IMR-90 (cell line): ENCODE measurements at regions not wholly inside any gene's neighbourhood (a gene's known extent, or its start where the extent isn't known, plus 50 kb on each side); places are given as distances from the start of the nearest gene placed in this dataset.

Source experiments
- ATAC-seq: fragments of 200-7000 bp; cut with Tn5 transposase; 2 replicates; pipeline ENCODE4 v1.9.1; 2020; ENCODE audit warnings: low read depth, mild to moderate bottlenecking, moderate library complexity
- BruUV-seq: library from RNA; stranded (reverse); fragments of 400-500 nt; replicated peaks from 2 replicates; lab custom pipeline; 2021; lab: Mats Ljungman, UMichigan
- CTCF ChIA-PET: fragments of 300-600 bp; formaldehyde crosslinking; extraction: SDS; loops from one replicate; lab custom pipeline; 2021; ENCODE audit warnings: antibody characterized with exemption; lab: Yijun Ruan, JAX
- POLR2A ChIA-PET: fragments of 300-600 bp; sonication (Branson Sonifier 250); formaldehyde crosslinking; loops from one replicate; lab custom pipeline; 2022; ENCODE audit warnings: antibody characterized with exemption; ENCODE audit not compliant: unreplicated experiment; lab: Charles Lee
- DNase-seq: peaks from one replicate; pipeline ENCODE4 v3.0.0; 2013
- H2AFZ ChIP-seq: replicated peaks from 2 replicates; pipeline ENCODE3; 2013; ENCODE audit warnings: low read length, mild to moderate bottlenecking; ENCODE audit not compliant: poor library complexity
- H2AK5ac ChIP-seq: 2 replicates; pipeline ENCODE4 v1.6.1; 2013; ENCODE audit warnings: low read depth, low read length, inconsistent platforms
- H2AK9ac ChIP-seq: replicated peaks from 2 replicates; pipeline ENCODE3; 2013; ENCODE audit warnings: mild to moderate bottlenecking, low read depth, low read length, moderate library complexity; ENCODE audit not compliant: poor library complexity
- H2BK120ac ChIP-seq: 2 replicates; pipeline ENCODE4 v1.6.1; 2013; ENCODE audit warnings: low read depth, low read length, inconsistent platforms
- H2BK15ac ChIP-seq: 3 replicates; pipeline ENCODE4 v1.6.1; 2013; ENCODE audit warnings: low read depth, low read length, inconsistent platforms
- H2BK20ac ChIP-seq: 2 replicates; pipeline ENCODE4 v1.6.1; 2013; ENCODE audit warnings: low read depth, mild to moderate bottlenecking, inconsistent platforms, low read length, moderate library complexity
- H2BK5ac ChIP-seq: 2 replicates; pipeline ENCODE4 v1.6.1; 2013; ENCODE audit warnings: mild to moderate bottlenecking, low read depth, low read length, inconsistent platforms; ENCODE audit not compliant: poor library complexity, severe bottlenecking
- H3K14ac ChIP-seq: replicated peaks from 2 replicates; pipeline ENCODE4 v1.6.1; 2013; ENCODE audit warnings: low read depth, low read length, inconsistent platforms
- H3K18ac ChIP-seq: 2 replicates; pipeline ENCODE4 v1.6.1; 2013; ENCODE audit warnings: low read depth, low read length, control low read depth
- H3K23ac ChIP-seq: 2 replicates; pipeline ENCODE4 v1.6.1; 2013; ENCODE audit warnings: low read depth, low read length, inconsistent platforms
- H3K27ac ChIP-seq: 2 replicates; pipeline ENCODE4 v1.5.1; 2013; ENCODE audit warnings: mild to moderate bottlenecking, control low read depth, low read length; ENCODE audit not compliant: insufficient read depth
- H3K27me3 ChIP-seq: 2 replicates; pipeline ENCODE4 v1.6.1; 2013; ENCODE audit warnings: low read length; ENCODE audit not compliant: control insufficient read depth, insufficient read depth
- H3K36me3 ChIP-seq: 2 replicates; pipeline ENCODE4 v1.6.1; 2013; ENCODE audit warnings: low read length, mixed read lengths; ENCODE audit not compliant: control insufficient read depth, insufficient read depth
- H3K4ac ChIP-seq: 2 replicates; pipeline ENCODE4 v1.6.1; 2013; ENCODE audit warnings: low read depth, low read length, inconsistent platforms
- H3K4me1 ChIP-seq: 2 replicates; pipeline ENCODE4 v1.6.1; 2013; ENCODE audit warnings: low read length, mixed read lengths; ENCODE audit not compliant: control insufficient read depth, insufficient read depth
- H3K4me2 ChIP-seq: 2 replicates; pipeline ENCODE4 v1.6.1; 2013; ENCODE audit warnings: low read depth, mild to moderate bottlenecking, control low read depth, low read length, moderate library complexity
- H3K4me3 ChIP-seq: 2 replicates; pipeline ENCODE4 v1.5.1; 2013; ENCODE audit warnings: low read depth, mild to moderate bottlenecking, control low read depth, low read length, moderate library complexity; ENCODE audit not compliant: insufficient read depth
- H3K56ac ChIP-seq: 2 replicates; pipeline ENCODE4 v1.6.1; 2013; ENCODE audit warnings: low read length, inconsistent platforms; ENCODE audit not compliant: insufficient read depth; ENCODE audit errors: extremely low read depth
- H3K79me1 ChIP-seq, 2 experiments: 2 replicates each; pipeline ENCODE4 v1.6.1; 2013; ENCODE audit warnings: low read length in 2 of 2, inconsistent platforms in 1 of 2, low read depth in 1 of 2
- H3K9ac ChIP-seq: 2 replicates; pipeline ENCODE4 v1.6.1; 2013; ENCODE audit warnings: low read depth, low read length, control low read depth
- H3K9me1 ChIP-seq: 2 replicates; pipeline ENCODE4 v1.6.1; 2013; ENCODE audit warnings: low read length, inconsistent platforms; ENCODE audit not compliant: insufficient read depth
- H3K9me3 ChIP-seq: 2 replicates; pipeline ENCODE4 v1.6.1; 2013; ENCODE audit warnings: low read length; ENCODE audit not compliant: control insufficient read depth, insufficient read depth
- H4K20me1 ChIP-seq: 2 replicates; pipeline ENCODE4 v1.6.1; 2013; ENCODE audit warnings: low read length, inconsistent platforms; ENCODE audit not compliant: insufficient read depth
- H4K5ac ChIP-seq: 2 replicates; pipeline ENCODE4 v1.6.1; 2013; ENCODE audit warnings: mild to moderate bottlenecking, low read depth, low read length, control low read depth
- H4K8ac ChIP-seq, 2 experiments: 2 replicates each; pipeline ENCODE4 v1.6.1; 2013; ENCODE audit warnings: low read depth in 2 of 2, low read length in 2 of 2, control low read depth in 1 of 2, inconsistent platforms in 1 of 2
- H4K91ac ChIP-seq: 2 replicates; pipeline ENCODE4 v1.6.1; 2013; ENCODE audit warnings: low read depth, low read length, inconsistent platforms; ENCODE audit not compliant: insufficient read depth
- BHLHE40 ChIP-seq: fragments of 150-350 bp; IDR thresholded peaks from 2 replicates; pipeline ENCODE4 v1.6.1; 2016; ENCODE audit warnings: mild to moderate bottlenecking, low read depth, low read length
- CHD1 ChIP-seq: IDR thresholded peaks from 2 replicates; pipeline ENCODE4 v1.6.1; 2012; ENCODE audit warnings: low read depth, low read length, improper control_type of control experiment
- ELK1 ChIP-seq: fragments of 150-350 bp; IDR thresholded peaks from 2 replicates; pipeline ENCODE4 v1.6.1; 2016; ENCODE audit warnings: low read depth, mild to moderate bottlenecking, low read length, moderate library complexity, borderline replicate concordance
- FOS ChIP-seq: fragments of 150-350 bp; IDR thresholded peaks from 2 replicates; pipeline ENCODE4 v1.6.1; 2016; ENCODE audit warnings: low read depth, low read length
- MAFK ChIP-seq: IDR thresholded peaks from 2 replicates; pipeline ENCODE4 v1.6.1; 2012; ENCODE audit warnings: low read depth, low read length, improper control_type of control experiment
- MAZ ChIP-seq: IDR thresholded peaks from 2 replicates; pipeline ENCODE4 v1.6.1; 2012; ENCODE audit warnings: low read depth, mild to moderate bottlenecking, low read length, improper control_type of control experiment, moderate library complexity, borderline replicate concordance
- MXI1 ChIP-seq: IDR thresholded peaks from 2 replicates; pipeline ENCODE4 v1.6.1; 2012; ENCODE audit warnings: low read depth, mild to moderate bottlenecking, low read length, moderate library complexity, borderline replicate concordance
- RAD21 ChIP-seq: IDR thresholded peaks from 2 replicates; pipeline ENCODE4 v1.6.1; 2012; ENCODE audit warnings: low read length, improper control_type of control experiment
- RCOR1 ChIP-seq: IDR thresholded peaks from 2 replicates; pipeline ENCODE4 v1.6.1; 2012; ENCODE audit warnings: mild to moderate bottlenecking, low read length, improper control_type of control experiment; ENCODE audit not compliant: insufficient replicate concordance
- SMC3 ChIP-seq: fragments of 150-350 bp; IDR thresholded peaks from 2 replicates; pipeline ENCODE4 v1.6.1; 2016; ENCODE audit warnings: low read depth, mild to moderate bottlenecking, antibody characterized with exemption, low read length, moderate library complexity
- WGBS, 2 experiments: methylation state at CpG; one replicate each; pipeline versions ENCODE4 v1.1.5 to v1.1.7; 2013; ENCODE audit warnings: missing lambda C conversion rate in 2 of 2; ENCODE audit not compliant: insufficient read length in 1 of 2; ENCODE audit errors: extremely low coverage in 2 of 2; 5-methylcytosine and 5-hydroxymethylcytosine counted together
- dilution Hi-C: fragments of 300-500 bp; cut with HindIII; formaldehyde crosslinking; loops from one replicate; pipeline ENCODE4 v1.14.3; 2018; ENCODE audit warnings: low sequenced_read_pairs; ENCODE audit not compliant: unreplicated experiment
- in situ Hi-C: fragments of 300-500 bp; cut with MboI; formaldehyde crosslinking; loops from 3 replicates; pipeline ENCODE4 v1.14.3; 2019; ENCODE audit warnings: low sequenced_read_pairs, inconsistent platforms, mixed read lengths
- intact Hi-C: fragments of 100-400 bp; cut with micrococcal nuclease; formaldehyde crosslinking; loops from 2 replicates; pipeline ENCODE4 v1.10.0; 2022
- TF ChIP-seq, protein P1 (sequence below): conservative IDR thresholded peaks from 2 replicates; pipeline ENCODE4 v1.5.1; 2012; ENCODE audit warnings: mild to moderate bottlenecking, low read depth, low read length, improper control_type of control experiment

DNA sequence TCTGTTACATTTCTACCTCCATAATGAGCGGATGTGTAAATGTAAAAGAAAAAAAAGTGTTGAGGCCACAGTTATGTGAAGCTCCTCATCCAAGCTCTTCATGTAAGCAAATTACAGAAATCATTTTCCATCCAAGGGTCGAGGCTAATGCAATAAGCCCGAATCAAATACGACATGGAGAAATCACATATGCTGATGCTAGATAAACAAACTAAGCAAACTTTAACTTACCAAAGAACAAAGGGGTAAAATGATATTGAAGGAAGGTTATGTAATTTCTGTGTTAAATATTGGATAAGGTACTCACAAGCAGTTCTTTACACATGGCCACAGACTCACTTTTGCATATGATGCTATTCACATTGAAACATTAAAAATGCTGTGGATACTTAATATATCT lies 310.2 kb upstream of the ID2 start:
- Histone ChIP-seq H3K79me1 (no peaks in the 10 kb centered on the region), H4K91ac (no peak overlapping the region), H3K27ac (no peak overlapping the region), H3K27me3 (peaks cover 6% of the 10 kb centered on the region), H2BK5ac (no peak overlapping the region), H3K56ac (no peak overlapping the region), H3K9ac (no peak overlapping the region), H2BK120ac (no peak overlapping the region), H3K36me3 (no peaks in the 10 kb centered on the region), H2BK15ac (no peak overlapping the region), H3K4ac (no peak overlapping the region), H4K8ac (no peak overlapping the region), H4K5ac (no peak overlapping the region), H2AK9ac (no peak overlapping the region), H2BK20ac (no peak overlapping the region), H2AFZ (no peak overlapping the region), H3K9me3 (0 out of 2 replicates have a peak, but pooled peaks cover 2% of the 10 kb centered on the region), H4K20me1 (no peaks in the 10 kb centered on the region), H3K4me2 (no peak overlapping the region), H3K18ac (no peak overlapping the region), H3K23ac (no peak overlapping the region), H3K4me1 (no peaks in the 10 kb centered on the region), H3K9me1 (no peaks in the 10 kb centered on the region), H3K14ac (no peak overlapping the region), H3K4me3 (no peak overlapping the region), H2AK5ac (no peak overlapping the region)
- WGBS, 2 experiments = no CpG with 5 or more reads among the region's 4 CpGs
- ChIA-PET CTCF (no interaction called here), POLR2A (no interaction called here)
- no peak for DNase-seq
- dilution Hi-C loops (no loop called here), in situ Hi-C loops (no loop called here), intact Hi-C loops (no loop called here)
- no peak for TF ChIP-seq ELK1
- no peak for TF ChIP-seq MXI1
- no peak for TF ChIP-seq RCOR1
- TF ChIP-seq, protein P1, sequence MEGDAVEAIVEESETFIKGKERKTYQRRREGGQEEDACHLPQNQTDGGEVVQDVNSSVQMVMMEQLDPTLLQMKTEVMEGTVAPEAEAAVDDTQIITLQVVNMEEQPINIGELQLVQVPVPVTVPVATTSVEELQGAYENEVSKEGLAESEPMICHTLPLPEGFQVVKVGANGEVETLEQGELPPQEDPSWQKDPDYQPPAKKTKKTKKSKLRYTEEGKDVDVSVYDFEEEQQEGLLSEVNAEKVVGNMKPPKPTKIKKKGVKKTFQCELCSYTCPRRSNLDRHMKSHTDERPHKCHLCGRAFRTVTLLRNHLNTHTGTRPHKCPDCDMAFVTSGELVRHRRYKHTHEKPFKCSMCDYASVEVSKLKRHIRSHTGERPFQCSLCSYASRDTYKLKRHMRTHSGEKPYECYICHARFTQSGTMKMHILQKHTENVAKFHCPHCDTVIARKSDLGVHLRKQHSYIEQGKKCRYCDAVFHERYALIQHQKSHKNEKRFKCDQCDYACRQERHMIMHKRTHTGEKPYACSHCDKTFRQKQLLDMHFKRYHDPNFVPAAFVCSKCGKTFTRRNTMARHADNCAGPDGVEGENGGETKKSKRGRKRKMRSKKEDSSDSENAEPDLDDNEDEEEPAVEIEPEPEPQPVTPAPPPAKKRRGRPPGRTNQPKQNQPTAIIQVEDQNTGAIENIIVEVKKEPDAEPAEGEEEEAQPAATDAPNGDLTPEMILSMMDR = no peak
- no peak for TF ChIP-seq BHLHE40
- no peak for TF ChIP-seq MAFK
- no peak for TF ChIP-seq SMC3
- TF ChIP-seq FOS = no peak
- TF ChIP-seq CHD1 = no peak
- no peak for TF ChIP-seq MAZ
- TF ChIP-seq RAD21 = no peak
- no peak for ATAC-seq
- BruUV-seq = no TSS peak
